GM18511 (cell line): ENCODE measurements at regions not wholly inside any gene's neighbourhood (a gene's known extent, or its start where the extent isn't known, plus 50 kb on each side); places are given as distances from the start of the nearest gene placed in this dataset.

Source experiments
- ATAC-seq: cut with Tn5 transposase; IDR thresholded peaks from one replicate; pipeline ENCODE4 v1.9.1; 2021; ENCODE audit warnings: mild to moderate bottlenecking, moderate library complexity; ENCODE audit not compliant: unreplicated experiment

DNA sequence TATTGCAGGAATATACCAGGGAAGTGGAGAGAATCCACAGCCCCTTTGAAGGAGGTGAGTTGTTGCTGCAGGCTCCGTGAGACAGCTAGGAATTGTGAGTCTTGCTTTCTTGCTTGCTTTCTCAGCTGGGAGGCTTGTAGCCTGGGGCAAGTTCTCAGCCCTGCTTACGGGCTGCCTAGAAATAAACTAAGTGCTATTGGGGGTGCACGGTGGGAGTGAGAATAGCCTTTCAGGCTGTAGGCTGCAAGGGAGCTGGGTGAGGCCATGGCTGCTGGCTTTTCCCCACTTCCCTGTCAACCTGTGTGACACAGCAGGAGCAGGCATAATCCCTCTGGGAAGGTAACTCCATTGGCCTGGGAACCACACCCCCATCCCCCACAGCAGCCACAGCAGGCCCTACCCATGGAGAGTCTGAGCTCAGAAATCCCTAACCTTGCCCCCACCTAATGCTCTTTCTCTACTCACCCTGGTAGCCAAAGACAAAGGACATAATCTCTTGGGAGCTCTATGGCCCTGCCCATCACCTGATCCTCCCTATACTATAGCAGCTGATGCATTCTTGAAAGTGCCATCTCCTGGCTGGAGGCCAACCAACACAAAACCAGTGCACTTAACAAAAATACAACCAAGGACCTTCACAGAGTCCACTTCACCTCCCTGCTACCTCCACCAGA lies 113.0 kb downstream of the MMRN1 start:
- no peak for ATAC-seq

DNA sequence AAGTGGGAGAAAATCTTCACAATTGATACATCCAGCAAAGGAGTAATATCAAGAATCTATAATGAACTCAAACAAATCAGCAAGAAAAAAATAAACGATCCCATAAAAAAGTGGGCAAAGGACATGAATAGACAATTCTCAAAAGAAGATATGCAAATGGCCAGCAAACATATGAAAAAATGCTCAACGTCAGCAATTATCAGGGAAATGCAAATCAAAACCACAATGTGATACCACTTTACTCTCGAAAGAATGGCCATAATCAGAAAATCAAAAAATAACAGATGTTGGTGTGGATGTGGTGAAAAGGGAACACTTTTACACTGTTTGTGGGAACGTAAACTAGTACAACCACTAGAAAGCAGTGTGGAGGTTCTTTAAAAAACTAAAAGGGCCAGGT lies 114.3 kb upstream of the CCSER1 start:
- ATAC-seq, result no peak

DNA sequence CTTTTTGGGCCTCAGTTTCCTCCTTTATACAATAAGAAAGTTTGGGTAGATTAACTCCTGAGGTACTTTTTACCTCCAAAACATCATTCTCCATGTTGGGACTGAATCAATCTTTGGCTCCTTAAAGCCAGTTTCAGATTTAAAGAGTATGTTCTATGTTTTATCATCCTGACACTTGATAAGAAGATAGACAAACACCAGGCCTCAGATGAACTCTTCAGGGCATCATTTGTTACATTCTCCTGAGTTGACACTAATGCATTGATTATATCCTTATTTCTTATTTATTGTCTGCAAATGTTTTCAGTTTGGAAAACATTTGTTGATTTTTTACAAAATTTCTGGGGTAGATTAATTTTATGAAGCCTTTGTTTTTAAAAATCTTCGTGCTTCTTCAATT lies 102.7 kb upstream of the CCSER1 start:
- no peak for ATAC-seq

DNA sequence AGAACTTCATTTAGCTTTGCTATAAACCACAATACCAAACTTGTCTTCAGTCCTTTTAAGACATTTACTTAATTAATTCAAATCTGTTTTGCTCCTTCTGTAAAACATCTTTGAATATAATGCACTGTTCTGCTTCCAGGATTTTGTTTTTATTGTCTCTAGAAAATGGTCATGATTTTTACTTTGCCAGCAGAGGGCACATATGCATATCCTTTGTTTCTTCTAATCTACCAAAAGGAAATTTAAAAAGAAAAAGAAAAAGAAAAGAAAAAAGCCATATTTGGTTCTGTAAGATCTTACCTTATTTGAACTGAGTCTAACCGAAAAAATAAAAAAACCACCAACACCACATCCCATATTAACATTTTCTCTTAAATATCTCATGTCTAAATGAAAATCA lies 101.9 kb upstream of the CCSER1 start:
- ATAC-seq, result no peak

DNA sequence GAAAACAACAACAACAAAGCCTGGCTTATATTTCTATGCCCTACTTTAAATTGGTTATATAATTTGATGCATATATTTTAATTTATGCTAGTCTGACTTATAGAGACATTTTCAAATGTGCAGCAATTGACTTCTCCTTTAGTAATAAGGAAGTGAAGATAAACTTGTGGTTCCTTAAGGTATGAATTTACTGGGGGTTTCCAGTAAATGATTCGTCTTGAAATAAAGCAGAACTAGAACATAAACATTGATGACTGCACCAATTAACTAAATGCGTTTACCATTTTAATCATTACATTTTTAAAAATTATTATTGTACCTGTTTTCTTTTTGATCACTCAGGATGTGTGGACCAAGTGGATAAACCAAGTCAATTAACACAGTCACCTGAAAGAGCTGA lies 99.6 kb upstream of the CCSER1 start:
- ATAC-seq, result peak; percentile 93

DNA sequence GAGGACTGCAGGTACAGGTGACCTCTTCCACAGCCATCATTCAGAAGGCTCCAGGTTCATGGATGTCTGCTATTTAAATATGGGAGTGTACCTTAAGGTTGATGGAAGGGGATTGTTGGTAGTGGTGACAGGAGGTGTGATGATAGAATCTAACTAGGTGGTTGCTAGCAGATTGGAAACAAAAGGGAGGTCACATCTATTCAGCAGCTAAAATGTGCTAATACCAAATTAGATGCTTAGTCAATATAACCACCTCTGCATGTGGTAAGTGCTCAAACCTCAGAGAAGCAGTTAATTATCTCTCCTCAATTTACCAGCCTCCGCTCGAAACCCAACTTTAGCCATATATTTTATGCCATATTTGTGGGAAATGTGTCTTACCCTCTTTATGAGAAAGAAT lies 98.7 kb upstream of the CCSER1 start:
- ATAC-seq, result no peak

DNA sequence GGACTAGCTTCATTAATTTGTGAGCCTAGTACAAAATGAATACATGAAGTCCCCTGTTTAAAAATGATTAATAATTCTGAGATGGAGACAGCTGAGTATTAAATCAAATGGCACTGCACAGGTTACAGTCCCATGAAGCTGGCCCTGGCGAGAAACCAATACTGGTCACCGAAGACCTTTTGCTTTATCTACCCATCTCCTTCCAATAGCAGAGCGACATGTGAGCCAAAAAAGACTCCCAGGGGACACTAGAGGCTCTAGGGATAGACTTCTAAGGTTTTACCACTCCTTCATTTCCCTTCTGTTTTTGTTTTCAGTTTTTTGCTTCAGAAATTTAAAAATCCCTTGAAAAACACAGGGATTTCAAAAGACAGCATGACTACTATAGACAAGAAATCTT lies 97.0 kb upstream of the CCSER1 start:
- ATAC-seq, result no peak

DNA sequence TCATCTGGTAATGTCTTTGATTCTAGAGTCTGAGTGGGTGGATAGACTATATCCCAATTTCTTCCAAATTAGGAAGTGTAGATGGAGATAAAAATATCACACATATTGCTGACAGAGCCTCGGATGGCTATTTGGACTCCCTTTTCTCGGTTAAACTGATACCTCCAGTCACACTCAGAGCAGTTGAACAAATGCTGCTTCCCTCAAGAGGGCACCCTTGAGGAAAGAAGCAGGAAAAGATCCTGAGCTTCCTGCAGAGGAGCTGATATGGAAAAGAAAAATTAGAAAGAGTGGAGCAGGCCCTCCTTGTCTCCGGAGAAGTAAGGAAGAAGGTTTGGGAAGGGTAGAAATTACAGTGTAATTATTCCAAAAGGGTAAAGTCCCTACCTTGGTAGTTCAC lies 96.2 kb upstream of the CCSER1 start:
- no peak for ATAC-seq

DNA sequence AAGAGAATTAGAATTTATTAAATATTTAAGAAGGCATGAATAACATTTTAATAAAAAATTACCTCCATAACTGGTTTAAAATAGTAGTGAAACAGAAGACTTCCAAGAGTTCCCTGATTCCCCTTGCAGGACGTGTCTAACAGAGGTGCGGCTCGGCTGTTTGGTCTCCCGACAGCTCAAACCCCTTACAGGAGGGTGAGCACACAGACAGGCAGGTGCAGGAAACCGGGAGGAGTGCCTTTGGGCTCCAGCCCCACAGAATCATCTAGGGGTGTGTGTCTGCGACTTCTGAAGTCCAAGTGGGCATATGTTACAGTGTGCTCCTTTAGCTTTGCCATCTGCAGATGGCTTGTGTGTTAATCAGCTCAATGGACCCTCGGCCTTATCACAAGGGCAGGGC lies 88.1 kb upstream of the CCSER1 start:
- no peak for ATAC-seq

DNA sequence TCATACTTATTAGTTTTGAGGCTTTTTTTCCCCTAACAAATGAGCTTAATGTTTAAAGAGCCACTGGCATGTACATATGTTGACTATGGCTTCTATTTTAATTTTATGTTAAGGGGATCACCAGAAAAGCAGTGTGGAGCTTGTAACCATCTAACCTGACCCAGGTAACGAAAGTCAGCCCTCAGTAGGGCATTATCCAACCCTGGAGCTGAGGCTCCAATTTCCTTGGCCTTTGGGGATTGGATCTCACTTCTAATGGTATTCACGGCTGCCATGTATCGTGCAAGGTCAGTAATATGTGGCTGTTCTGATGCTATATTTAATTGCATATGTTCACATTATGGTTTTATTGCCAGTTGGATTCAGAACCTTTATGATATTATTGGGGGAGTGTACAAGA lies 75.2 kb upstream of the CCSER1 start:
- ATAC-seq, result no peak

DNA sequence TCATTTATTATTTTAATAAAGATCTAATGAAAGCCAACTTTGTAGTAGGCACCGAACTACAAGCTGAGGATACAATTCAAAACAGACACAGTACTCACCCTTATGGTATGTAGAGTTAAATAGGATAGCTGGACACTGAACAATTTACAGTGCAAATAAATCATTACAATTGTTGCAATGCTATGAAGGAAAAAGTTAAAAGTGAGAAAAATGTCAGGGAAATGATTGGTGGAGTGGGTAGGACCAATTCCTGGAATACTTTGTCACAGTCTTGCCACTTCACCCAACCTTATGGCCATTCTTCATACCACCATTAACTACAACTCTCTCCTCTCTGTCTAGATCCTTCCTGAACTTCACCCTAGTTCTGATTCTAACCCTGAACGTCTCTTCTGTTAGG lies 70.1 kb upstream of the CCSER1 start:
- no peak for ATAC-seq

DNA sequence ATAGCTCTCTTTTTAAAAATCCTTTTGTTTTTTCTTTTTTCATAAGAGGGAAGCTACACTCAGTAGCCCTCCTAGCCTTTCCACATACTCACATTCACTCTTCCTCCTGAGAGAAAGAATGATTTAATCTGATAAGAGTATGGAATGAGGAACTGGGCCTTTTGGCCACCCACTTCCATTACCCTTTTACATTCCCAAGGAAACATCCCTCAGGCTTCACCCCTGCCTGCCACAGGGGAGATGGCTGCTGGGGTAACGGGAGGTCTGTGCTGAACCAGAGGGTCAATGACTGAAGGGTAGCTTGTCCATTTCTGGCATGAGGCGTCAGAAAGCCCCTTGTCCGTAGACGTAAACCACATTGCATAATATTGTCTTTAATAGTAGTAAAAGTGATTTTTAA lies 67.2 kb upstream of the CCSER1 start:
- ATAC-seq, result no peak

DNA sequence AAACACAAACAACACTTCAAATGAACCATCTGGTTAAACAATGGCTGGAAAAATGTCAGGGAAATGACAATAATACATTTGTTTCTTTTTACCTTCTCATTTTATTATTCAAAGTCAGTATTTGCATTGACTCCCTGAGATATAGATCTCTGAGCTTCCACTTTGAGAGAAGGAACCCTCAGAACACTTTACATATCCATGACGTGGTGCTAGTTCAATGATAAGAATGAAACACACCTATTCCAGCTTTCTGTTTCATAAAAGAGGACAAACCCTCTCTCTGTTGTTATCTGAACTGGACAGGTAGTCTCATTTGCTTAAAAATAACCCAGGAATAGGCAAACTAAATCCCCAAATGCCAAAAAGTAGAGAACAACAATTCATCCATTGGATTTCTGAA lies 65.3 kb upstream of the CCSER1 start:
- ATAC-seq, result no peak

DNA sequence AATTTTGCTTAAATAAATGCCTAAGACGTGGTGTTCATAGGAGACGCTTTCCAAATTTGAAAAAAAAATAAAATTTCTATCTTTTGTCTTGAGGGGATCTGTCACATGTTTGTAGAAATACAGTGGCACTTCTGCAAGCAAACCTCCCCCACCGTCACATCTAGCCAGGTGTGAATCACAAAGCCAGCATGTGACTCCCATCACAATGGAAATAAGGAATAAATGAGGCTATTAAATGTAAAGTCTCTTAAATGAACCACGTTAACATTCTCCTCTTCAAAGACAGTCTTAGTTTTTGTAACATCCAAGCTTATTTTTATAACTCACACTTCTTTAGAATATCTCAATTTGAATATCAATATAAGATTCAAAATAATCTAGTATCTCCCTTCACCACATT lies 63.0 kb upstream of the CCSER1 start:
- ATAC-seq, result no peak

DNA sequence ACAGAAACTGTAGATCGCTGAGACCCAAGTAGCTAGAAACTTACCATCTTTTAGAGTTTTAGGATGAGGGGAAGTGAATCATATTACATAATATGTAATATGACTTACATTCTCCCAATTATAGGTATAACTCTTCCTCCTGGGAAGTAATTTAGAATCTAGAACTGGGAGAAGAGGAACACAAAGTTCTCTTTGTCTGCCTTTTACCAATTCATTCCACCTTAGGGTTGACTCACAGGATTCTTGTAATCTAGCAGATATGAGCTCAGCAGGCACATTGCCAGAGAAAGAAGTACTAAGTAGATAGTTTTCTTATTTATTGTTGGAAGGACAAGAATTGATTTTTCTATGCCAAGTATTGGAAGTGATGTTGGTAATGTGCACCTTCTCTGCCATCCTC lies 58.0 kb upstream of the CCSER1 start:
- no peak for ATAC-seq

DNA sequence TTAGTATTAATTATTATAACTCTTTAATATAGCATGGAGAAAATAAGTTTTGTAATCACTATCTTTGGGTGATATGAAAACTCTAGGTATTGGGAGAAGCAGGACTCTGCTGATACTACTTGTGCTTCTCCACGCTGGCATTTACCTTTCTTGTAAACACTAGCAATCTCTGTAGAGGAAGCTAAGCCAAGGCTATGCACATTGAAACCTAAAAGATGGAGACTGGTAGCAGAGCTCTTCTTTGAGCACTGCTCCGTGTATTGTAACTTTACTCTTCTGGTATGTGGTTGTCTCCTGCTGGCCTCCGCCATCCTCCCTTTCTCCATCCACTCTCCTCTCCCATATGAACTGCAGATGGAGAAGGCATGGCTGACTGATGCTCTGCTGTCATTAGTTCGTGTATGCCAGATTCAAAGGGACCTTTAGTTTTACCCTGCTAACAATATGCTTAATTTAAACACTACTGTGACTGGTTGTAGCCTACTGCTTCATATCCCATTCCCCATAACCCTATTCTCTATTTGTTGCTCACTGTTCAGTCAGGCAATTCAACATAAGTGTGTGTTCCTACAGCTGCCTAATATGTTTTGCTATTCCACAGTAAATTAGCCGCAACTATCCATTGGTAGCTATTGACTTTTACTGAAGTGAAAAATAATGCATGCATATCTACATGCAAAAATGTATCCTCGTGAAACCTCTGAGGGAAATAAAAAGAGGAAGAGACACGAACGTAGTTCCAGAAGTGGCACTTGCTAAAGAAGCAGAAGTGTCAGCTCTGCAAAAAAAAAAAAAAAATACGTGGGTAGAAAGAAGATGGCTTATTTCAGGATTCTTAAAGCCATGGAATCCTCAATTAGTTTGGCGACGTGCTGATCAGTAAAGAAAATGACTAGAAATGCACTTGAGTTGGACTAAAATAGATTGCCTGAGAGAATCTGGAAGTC lies 55.6 kb upstream of the CCSER1 start:
- ATAC-seq, result no peak

DNA sequence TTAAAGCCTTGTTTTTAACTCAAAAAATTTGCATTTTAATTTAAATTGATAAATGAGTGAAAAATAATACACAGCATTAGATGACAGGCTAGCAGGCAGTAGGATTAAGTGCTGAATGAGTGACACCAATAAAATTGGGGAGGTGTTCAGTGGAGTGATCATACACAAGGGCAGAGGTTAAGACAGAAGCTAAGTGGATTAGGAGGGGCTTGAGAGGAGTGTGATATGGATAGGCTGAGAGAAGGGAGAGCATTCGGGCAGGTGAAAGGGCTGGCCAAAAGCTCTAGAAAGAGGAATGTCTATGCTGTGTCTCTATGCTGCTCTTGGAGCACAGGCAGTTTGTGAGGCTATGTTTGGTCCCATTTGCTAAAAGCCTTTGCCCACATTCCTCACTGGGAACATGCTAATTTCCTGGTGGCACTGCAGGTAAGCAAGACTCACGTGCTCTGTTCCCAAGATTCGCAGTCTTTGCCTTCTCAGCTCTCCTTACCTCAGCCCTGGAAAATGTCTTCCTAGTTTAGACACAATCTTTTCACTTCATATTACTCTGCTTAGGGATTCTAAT lies 52.8 kb upstream of the CCSER1 start:
- no peak for ATAC-seq
